ENCODE measurements at regions not wholly inside any gene's neighbourhood (a gene's known extent, or its start where the extent isn't known, plus 50 kb on each side); places are given as distances from the start of the nearest gene placed in this dataset.

DNA sequence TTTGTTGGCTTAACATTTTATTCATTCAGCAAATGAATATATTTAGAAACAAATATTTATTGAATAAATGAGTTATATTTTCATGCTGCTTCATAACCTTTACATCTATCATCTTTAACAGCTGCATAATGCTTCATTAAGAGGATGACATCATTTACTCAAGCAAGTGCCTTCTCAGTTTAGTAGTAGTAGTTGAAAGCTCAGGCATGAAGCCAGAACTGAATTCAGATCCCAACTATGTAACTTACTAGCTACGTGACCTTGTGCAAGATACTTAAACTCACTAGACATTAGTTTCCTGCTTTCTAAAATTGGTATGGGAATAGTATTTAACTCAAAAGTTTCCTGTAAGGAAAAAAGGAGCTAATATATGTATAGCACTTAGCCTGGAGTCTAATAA lies 90.3 kb downstream of the TMPRSS5 start:
- intact Hi-C loops (cut with DNase I) = no loop called here
- Histone ChIP-seq H3K4me1 (peaks cover 16% of the 10 kb centered on the region), H3K9me3 (no peaks in the 10 kb centered on the region), H3K27me3 (ENCODE audit: insufficient read depth in 3 of 3, low read length in 2 of 3) (no peaks in the 10 kb centered on the region), H3K27ac (peak overlapping the region; percentile 47), H3K36me3 (ENCODE audit: insufficient read depth in 1 of 2, low read depth in 1 of 2) (no peaks in the 10 kb centered on the region), H3K4me3 (no peak overlapping the region)
- TF ChIP-seq, protein P1, sequence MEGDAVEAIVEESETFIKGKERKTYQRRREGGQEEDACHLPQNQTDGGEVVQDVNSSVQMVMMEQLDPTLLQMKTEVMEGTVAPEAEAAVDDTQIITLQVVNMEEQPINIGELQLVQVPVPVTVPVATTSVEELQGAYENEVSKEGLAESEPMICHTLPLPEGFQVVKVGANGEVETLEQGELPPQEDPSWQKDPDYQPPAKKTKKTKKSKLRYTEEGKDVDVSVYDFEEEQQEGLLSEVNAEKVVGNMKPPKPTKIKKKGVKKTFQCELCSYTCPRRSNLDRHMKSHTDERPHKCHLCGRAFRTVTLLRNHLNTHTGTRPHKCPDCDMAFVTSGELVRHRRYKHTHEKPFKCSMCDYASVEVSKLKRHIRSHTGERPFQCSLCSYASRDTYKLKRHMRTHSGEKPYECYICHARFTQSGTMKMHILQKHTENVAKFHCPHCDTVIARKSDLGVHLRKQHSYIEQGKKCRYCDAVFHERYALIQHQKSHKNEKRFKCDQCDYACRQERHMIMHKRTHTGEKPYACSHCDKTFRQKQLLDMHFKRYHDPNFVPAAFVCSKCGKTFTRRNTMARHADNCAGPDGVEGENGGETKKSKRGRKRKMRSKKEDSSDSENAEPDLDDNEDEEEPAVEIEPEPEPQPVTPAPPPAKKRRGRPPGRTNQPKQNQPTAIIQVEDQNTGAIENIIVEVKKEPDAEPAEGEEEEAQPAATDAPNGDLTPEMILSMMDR (IDR thresholded peaks at IDR 0.05) = no peak
- WGBS, 3 donors = 0 to 12% (median 9%) methylated on average over 1 of the region's 1 CpG
- DNase-seq (no peak), ATAC-seq (peak; percentile 68 to 89 (median 84))

DNA sequence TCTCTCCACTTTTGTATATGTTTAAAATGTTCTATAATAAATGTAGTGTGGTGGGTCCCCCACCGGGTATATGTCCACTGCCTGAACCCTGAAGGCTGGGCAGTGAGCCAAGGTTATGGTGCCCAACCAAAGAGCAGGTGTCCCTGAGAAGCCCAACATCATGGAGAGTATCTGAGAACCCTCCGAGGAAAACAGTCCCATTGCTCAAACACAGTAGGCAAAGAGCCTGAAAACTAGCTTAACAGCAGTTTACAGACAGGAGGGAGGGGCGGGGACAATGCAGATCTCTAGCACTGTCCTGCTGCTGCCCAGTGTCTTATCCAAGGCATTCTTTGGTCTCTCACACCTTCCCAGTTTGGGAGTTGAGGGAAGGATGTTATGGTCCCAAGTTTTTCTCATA lies 91.0 kb downstream of the TMPRSS5 start:
- intact Hi-C loops (cut with DNase I) = no loop called here
- ATAC-seq (peak in 3 of 4 donors; percentile 24 to 56 (median 55)), DNase-seq (no peak)
- H3K4me1 ChIP-seq = peaks cover 16% of the 10 kb centered on the region
- TF ChIP-seq, protein P1 (IDR thresholded peaks at IDR 0.05) = no peak
- H3K36me3 ChIP-seq (ENCODE audit: insufficient read depth in 1 of 2, low read depth in 1 of 2) = no peaks in the 10 kb centered on the region
- 35 to 38% (median 37%) methylated on average over 3 of the region's 3 CpGs for WGBS, 3 donors
- no peak overlapping the region for H3K4me3 ChIP-seq
- H3K27me3 ChIP-seq (ENCODE audit: insufficient read depth in 3 of 3, low read length in 2 of 3) = no peaks in the 10 kb centered on the region
- H3K9me3 ChIP-seq = no peaks in the 10 kb centered on the region
- H3K27ac ChIP-seq = peak overlapping the region; percentile 42

DNA sequence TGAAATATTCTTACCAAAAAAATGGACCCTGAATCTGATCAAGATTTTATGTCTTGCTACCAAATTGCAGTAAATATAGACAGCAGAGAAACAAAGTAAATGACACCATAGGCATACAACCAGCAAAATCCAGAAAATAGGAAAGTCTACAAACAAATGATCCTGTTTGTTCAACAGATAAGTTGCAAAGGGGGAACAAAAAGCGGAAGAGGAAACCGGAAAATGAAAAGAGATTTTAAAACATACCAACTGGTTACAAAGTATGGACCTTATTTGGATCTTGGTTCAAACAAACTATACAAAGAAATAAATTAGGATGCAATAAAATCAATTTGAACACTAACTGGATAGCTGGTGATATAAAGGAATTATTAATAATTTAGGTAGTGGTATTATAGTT lies 92.0 kb downstream of the TMPRSS5 start:
- DNase-seq = no peak
- no peaks in the 10 kb centered on the region for H3K36me3 ChIP-seq (ENCODE audit: insufficient read depth in 1 of 2, low read depth in 1 of 2)
- no peaks in the 10 kb centered on the region for H3K9me3 ChIP-seq
- no peak overlapping the region for H3K4me3 ChIP-seq
- intact Hi-C loops (cut with DNase I) = no loop called here
- ATAC-seq = no peak
- no peaks in the 10 kb centered on the region for H3K27me3 ChIP-seq (ENCODE audit: insufficient read depth in 3 of 3, low read length in 2 of 3)
- TF ChIP-seq, protein P1 (IDR thresholded peaks at IDR 0.05) = no peak
- H3K4me1 ChIP-seq = peaks cover 16% of the 10 kb centered on the region
- 93 to 98% (median 97%) methylated on average over 2 of the region's 2 CpGs for WGBS, 3 donors
- H3K27ac ChIP-seq = no peak overlapping the region

DNA sequence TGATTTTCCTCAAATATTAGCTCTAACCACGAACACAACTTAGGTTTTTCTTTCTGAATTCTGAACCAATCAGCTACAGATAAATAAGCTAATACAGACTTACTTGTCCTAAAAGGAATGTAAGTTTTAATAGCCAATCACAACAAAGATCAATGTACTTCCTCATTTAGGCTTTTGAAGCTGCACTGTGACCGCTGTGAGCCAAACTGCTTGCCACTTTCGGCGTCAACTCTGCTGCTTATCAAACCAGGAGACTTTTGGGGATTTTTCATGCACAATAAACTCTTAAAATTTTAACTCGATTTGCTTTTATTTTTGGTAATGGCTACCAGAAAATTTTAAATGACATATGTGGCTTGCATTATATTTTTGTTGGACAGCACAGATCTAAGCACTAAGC lies 92.5 kb downstream of the TMPRSS5 start:
- no peak overlapping the region for H3K4me3 ChIP-seq
- DNase-seq (no peak), ATAC-seq (no peak)
- intact Hi-C loops (cut with DNase I) = no loop called here
- H3K9me3 ChIP-seq = no peaks in the 10 kb centered on the region
- H3K27me3 ChIP-seq (ENCODE audit: insufficient read depth in 3 of 3, low read length in 2 of 3) = no peaks in the 10 kb centered on the region
- H3K4me1 ChIP-seq = peaks cover 16% of the 10 kb centered on the region
- H3K27ac ChIP-seq = no peak overlapping the region
- WGBS, 3 donors = 69 to 78% (median 74%) methylated on average over 5 of the region's 5 CpGs
- no peaks in the 10 kb centered on the region for H3K36me3 ChIP-seq (ENCODE audit: insufficient read depth in 1 of 2, low read depth in 1 of 2)
- TF ChIP-seq, protein P1 (IDR thresholded peaks at IDR 0.05) = no peak

DNA sequence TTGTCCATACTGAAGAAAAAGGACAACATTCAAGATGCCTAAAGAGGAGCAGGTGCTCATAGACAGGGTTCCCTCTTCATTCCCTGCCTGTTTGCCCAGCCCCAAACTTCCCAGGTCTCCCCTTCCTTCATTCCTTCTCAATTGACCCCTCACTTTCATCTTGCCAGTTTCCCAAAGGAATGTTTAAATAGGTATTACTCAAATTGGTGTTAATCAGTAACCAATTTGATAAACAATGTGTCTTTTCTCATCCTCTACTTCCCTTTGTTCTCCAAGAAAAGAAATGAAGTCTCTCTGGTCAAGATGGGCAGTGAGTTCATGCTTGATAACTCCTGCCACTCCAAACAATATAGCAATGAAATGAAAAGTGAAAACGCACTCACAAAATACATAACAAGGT lies 101.9 kb downstream of the TMPRSS5 start:
- H3K4me1 ChIP-seq = peaks cover 20% of the 10 kb centered on the region
- H3K27me3 ChIP-seq (ENCODE audit: insufficient read depth in 3 of 3, low read length in 2 of 3) = no peaks in the 10 kb centered on the region
- no peaks in the 10 kb centered on the region for H3K36me3 ChIP-seq (ENCODE audit: insufficient read depth in 1 of 2, low read depth in 1 of 2)
- DNase-seq (no peak), ATAC-seq (no peak)
- TF ChIP-seq, protein P1 (IDR thresholded peaks at IDR 0.05) = no peak
- peaks cover 19% of the 10 kb centered on the region for H3K9me3 ChIP-seq
- peak overlapping the region; percentile 64 for H3K27ac ChIP-seq
- intact Hi-C loops (cut with DNase I) = no loop called here
- no peak overlapping the region for H3K4me3 ChIP-seq
- WGBS, 3 donors = 21 to 97% (median 82%) methylated on average over 1 of the region's 1 CpG
